IMR-90 (cell line): ENCODE measurements at regions not wholly inside any gene's neighbourhood (a gene's known extent, or its start where the extent isn't known, plus 50 kb on each side); places are given as distances from the start of the nearest gene placed in this dataset.
"Not testable (repeated sequence)": the region's sequence is repeated elsewhere in the genome, so short reads cannot be mapped to it uniquely, and the experiment has no call there.

Experiments
- ATAC-seq: fragments of 200-7000 bp; cut with Tn5 transposase; 2 replicates; pipeline ENCODE4 v1.9.1; 2020; ENCODE audit warnings: low read depth, mild to moderate bottlenecking, moderate library complexity
- BruUV-seq: library from RNA; stranded (reverse); fragments of 400-500 nt; replicated peaks from 2 replicates; lab custom pipeline; 2021; lab: Mats Ljungman, UMichigan
- CTCF ChIA-PET: fragments of 300-600 bp; formaldehyde crosslinking; extraction: SDS; loops from one replicate; lab custom pipeline; 2021; ENCODE audit warnings: antibody characterized with exemption; lab: Yijun Ruan, JAX
- POLR2A ChIA-PET: fragments of 300-600 bp; sonication (Branson Sonifier 250); formaldehyde crosslinking; loops from one replicate; lab custom pipeline; 2022; ENCODE audit warnings: antibody characterized with exemption; ENCODE audit not compliant: unreplicated experiment; lab: Charles Lee
- DNase-seq: peaks from one replicate; pipeline ENCODE4 v3.0.0; 2013
- H2AFZ ChIP-seq: replicated peaks from 2 replicates; pipeline ENCODE3; 2013; ENCODE audit warnings: low read length, mild to moderate bottlenecking; ENCODE audit not compliant: poor library complexity
- H2AK5ac ChIP-seq: 2 replicates; pipeline ENCODE4 v1.6.1; 2013; ENCODE audit warnings: low read depth, low read length, inconsistent platforms
- H2AK9ac ChIP-seq: replicated peaks from 2 replicates; pipeline ENCODE3; 2013; ENCODE audit warnings: mild to moderate bottlenecking, low read depth, low read length, moderate library complexity; ENCODE audit not compliant: poor library complexity
- H2BK120ac ChIP-seq: 2 replicates; pipeline ENCODE4 v1.6.1; 2013; ENCODE audit warnings: low read depth, low read length, inconsistent platforms
- H2BK15ac ChIP-seq: 3 replicates; pipeline ENCODE4 v1.6.1; 2013; ENCODE audit warnings: low read depth, low read length, inconsistent platforms
- H2BK20ac ChIP-seq: 2 replicates; pipeline ENCODE4 v1.6.1; 2013; ENCODE audit warnings: low read depth, mild to moderate bottlenecking, inconsistent platforms, low read length, moderate library complexity
- H2BK5ac ChIP-seq: 2 replicates; pipeline ENCODE4 v1.6.1; 2013; ENCODE audit warnings: mild to moderate bottlenecking, low read depth, low read length, inconsistent platforms; ENCODE audit not compliant: poor library complexity, severe bottlenecking
- H3K14ac ChIP-seq: replicated peaks from 2 replicates; pipeline ENCODE4 v1.6.1; 2013; ENCODE audit warnings: low read depth, low read length, inconsistent platforms
- H3K18ac ChIP-seq: 2 replicates; pipeline ENCODE4 v1.6.1; 2013; ENCODE audit warnings: low read depth, low read length, control low read depth
- H3K23ac ChIP-seq: 2 replicates; pipeline ENCODE4 v1.6.1; 2013; ENCODE audit warnings: low read depth, low read length, inconsistent platforms
- H3K27ac ChIP-seq: 2 replicates; pipeline ENCODE4 v1.5.1; 2013; ENCODE audit warnings: mild to moderate bottlenecking, control low read depth, low read length; ENCODE audit not compliant: insufficient read depth
- H3K27me3 ChIP-seq: 2 replicates; pipeline ENCODE4 v1.6.1; 2013; ENCODE audit warnings: low read length; ENCODE audit not compliant: control insufficient read depth, insufficient read depth
- H3K36me3 ChIP-seq: 2 replicates; pipeline ENCODE4 v1.6.1; 2013; ENCODE audit warnings: low read length, mixed read lengths; ENCODE audit not compliant: control insufficient read depth, insufficient read depth
- H3K4ac ChIP-seq: 2 replicates; pipeline ENCODE4 v1.6.1; 2013; ENCODE audit warnings: low read depth, low read length, inconsistent platforms
- H3K4me1 ChIP-seq: 2 replicates; pipeline ENCODE4 v1.6.1; 2013; ENCODE audit warnings: low read length, mixed read lengths; ENCODE audit not compliant: control insufficient read depth, insufficient read depth
- H3K4me2 ChIP-seq: 2 replicates; pipeline ENCODE4 v1.6.1; 2013; ENCODE audit warnings: low read depth, mild to moderate bottlenecking, control low read depth, low read length, moderate library complexity
- H3K4me3 ChIP-seq: 2 replicates; pipeline ENCODE4 v1.5.1; 2013; ENCODE audit warnings: low read depth, mild to moderate bottlenecking, control low read depth, low read length, moderate library complexity; ENCODE audit not compliant: insufficient read depth
- H3K56ac ChIP-seq: 2 replicates; pipeline ENCODE4 v1.6.1; 2013; ENCODE audit warnings: low read length, inconsistent platforms; ENCODE audit not compliant: insufficient read depth; ENCODE audit errors: extremely low read depth
- H3K79me1 ChIP-seq, 2 experiments: 2 replicates each; pipeline ENCODE4 v1.6.1; 2013; ENCODE audit warnings: low read length in 2 of 2, inconsistent platforms in 1 of 2, low read depth in 1 of 2
- H3K9ac ChIP-seq: 2 replicates; pipeline ENCODE4 v1.6.1; 2013; ENCODE audit warnings: low read depth, low read length, control low read depth
- H3K9me1 ChIP-seq: 2 replicates; pipeline ENCODE4 v1.6.1; 2013; ENCODE audit warnings: low read length, inconsistent platforms; ENCODE audit not compliant: insufficient read depth
- H3K9me3 ChIP-seq: 2 replicates; pipeline ENCODE4 v1.6.1; 2013; ENCODE audit warnings: low read length; ENCODE audit not compliant: control insufficient read depth, insufficient read depth
- H4K20me1 ChIP-seq: 2 replicates; pipeline ENCODE4 v1.6.1; 2013; ENCODE audit warnings: low read length, inconsistent platforms; ENCODE audit not compliant: insufficient read depth
- H4K5ac ChIP-seq: 2 replicates; pipeline ENCODE4 v1.6.1; 2013; ENCODE audit warnings: mild to moderate bottlenecking, low read depth, low read length, control low read depth
- H4K8ac ChIP-seq, 2 experiments: 2 replicates each; pipeline ENCODE4 v1.6.1; 2013; ENCODE audit warnings: low read depth in 2 of 2, low read length in 2 of 2, control low read depth in 1 of 2, inconsistent platforms in 1 of 2
- H4K91ac ChIP-seq: 2 replicates; pipeline ENCODE4 v1.6.1; 2013; ENCODE audit warnings: low read depth, low read length, inconsistent platforms; ENCODE audit not compliant: insufficient read depth
- WGBS, 2 experiments: methylation state at CpG; one replicate each; pipeline versions ENCODE4 v1.1.5 to v1.1.7; 2013; ENCODE audit warnings: missing lambda C conversion rate in 2 of 2; ENCODE audit not compliant: insufficient read length in 1 of 2; ENCODE audit errors: extremely low coverage in 2 of 2; 5-methylcytosine and 5-hydroxymethylcytosine counted together
- dilution Hi-C: fragments of 300-500 bp; cut with HindIII; formaldehyde crosslinking; loops from one replicate; pipeline ENCODE4 v1.14.3; 2018; ENCODE audit warnings: low sequenced_read_pairs; ENCODE audit not compliant: unreplicated experiment
- in situ Hi-C: fragments of 300-500 bp; cut with MboI; formaldehyde crosslinking; loops from 3 replicates; pipeline ENCODE4 v1.14.3; 2019; ENCODE audit warnings: low sequenced_read_pairs, inconsistent platforms, mixed read lengths
- intact Hi-C: fragments of 100-400 bp; cut with micrococcal nuclease; formaldehyde crosslinking; loops from 2 replicates; pipeline ENCODE4 v1.10.0; 2022

DNA sequence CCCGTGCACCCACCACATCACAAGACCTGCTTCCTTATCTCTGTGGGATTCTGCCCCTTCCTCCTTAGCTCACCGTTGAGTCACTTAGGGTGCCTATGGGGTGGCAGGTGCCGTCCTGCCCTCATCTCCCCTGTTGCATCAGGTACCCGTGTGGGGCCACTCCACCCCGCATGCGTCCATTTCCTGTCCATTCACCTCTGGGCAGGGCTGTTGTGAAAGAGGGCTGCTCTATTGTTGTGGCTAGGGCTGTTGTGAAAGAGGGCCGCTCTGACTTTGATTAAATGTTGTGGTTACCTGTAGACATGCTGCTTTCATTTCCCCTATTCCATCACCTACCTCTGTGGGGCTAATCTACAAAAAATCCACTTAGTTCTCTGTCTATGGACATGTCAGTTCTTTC lies 68.3 kb downstream of the PNMA6F start:
- H2AK9ac ChIP-seq, H3K9me1 ChIP-seq, ATAC-seq, in situ Hi-C loops, H3K14ac ChIP-seq, H3K27me3 ChIP-seq, H2BK15ac ChIP-seq, H4K5ac ChIP-seq, H2BK5ac ChIP-seq, intact Hi-C loops, BruUV-seq, H3K4me3 ChIP-seq, dilution Hi-C loops, H2BK20ac ChIP-seq, H3K27ac ChIP-seq, CTCF ChIA-PET, H2BK120ac ChIP-seq, H3K23ac ChIP-seq, H3K56ac ChIP-seq, H2AFZ ChIP-seq, H4K20me1 ChIP-seq, H4K91ac ChIP-seq, H3K79me1 ChIP-seq, H3K4ac ChIP-seq, H4K8ac ChIP-seq, H3K36me3 ChIP-seq, H3K9me3 ChIP-seq, H3K4me2 ChIP-seq, H3K4me1 ChIP-seq, H2AK5ac ChIP-seq, POLR2A ChIA-PET, H3K9ac ChIP-seq, DNase-seq, H3K18ac ChIP-seq: not testable (repeated sequence)
- no CpG with 5 or more reads among the region's 7 CpGs for WGBS, 2 experiments

DNA sequence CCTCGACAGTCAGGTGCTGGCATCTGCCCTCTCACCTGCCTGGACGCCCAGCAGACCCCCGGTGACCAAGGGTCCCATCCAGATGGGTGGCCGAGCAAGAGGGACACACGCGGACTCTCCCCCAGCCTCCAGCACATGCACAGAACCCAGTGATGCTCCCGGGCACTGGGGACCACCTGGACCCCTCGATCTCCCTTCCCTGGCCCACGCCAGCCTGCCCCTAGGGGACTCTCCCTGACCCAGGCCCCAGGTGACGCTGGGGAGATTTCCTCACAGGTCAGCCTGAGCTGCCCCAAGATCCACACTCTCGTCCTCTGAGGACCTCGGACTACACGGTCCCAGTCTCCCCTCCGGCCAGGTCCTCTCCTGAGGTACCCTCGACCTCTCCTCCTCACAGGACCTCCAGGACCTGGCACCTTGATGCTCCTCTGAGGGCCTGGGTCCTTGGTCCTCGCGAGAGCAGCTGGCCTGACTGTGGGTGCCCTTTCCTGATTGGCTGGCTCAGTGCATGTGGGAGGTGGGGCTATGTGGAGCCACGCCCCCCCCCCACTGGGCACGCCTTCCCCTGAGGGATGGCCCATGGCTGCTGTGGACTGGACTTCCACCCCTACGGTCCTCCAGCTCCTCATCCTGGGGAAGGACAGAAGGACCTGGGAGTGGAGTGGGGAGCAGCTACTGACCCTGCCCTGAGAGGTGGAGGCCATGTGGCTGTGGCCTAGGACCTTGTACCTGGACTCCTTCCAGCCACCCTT lies 69.0 kb downstream of the PNMA6F start:
- POLR2A ChIA-PET, H2AK5ac ChIP-seq, CTCF ChIA-PET, H3K23ac ChIP-seq, H2AK9ac ChIP-seq, DNase-seq, H3K14ac ChIP-seq, dilution Hi-C loops, H2BK15ac ChIP-seq, H4K91ac ChIP-seq, H3K79me1 ChIP-seq, H3K27me3 ChIP-seq, H3K56ac ChIP-seq, H2BK20ac ChIP-seq, H3K36me3 ChIP-seq, H3K9me1 ChIP-seq, H3K27ac ChIP-seq, H4K20me1 ChIP-seq, ATAC-seq, intact Hi-C loops, H3K4me1 ChIP-seq, H4K5ac ChIP-seq, BruUV-seq, H3K9me3 ChIP-seq, H3K4me3 ChIP-seq, H2BK120ac ChIP-seq, H2AFZ ChIP-seq, in situ Hi-C loops, H3K4ac ChIP-seq, H4K8ac ChIP-seq, H2BK5ac ChIP-seq, H3K9ac ChIP-seq, H3K4me2 ChIP-seq, H3K18ac ChIP-seq: not testable (repeated sequence)
- no CpG with 5 or more reads among the region's 20 CpGs for WGBS, 2 experiments
